ENCODE measurements at regions not wholly inside any gene's neighbourhood (a gene's known extent, or its start where the extent isn't known, plus 50 kb on each side); places are given as distances from the start of the nearest gene placed in this dataset.

GRCh38 chr1:55289614-55290013 is 74.5 kb upstream of the USP24 start:
- no peak for TF ChIP-seq NFIC (IDR thresholded peaks at IDR 0.05)
- TF ChIP-seq MAX (IDR thresholded peaks at IDR 0.05), result no peak
- no peak for TF ChIP-seq TAF1 (IDR thresholded peaks at IDR 0.05; ENCODE audit: low read depth)
- TF ChIP-seq RAD21 (IDR thresholded peaks at IDR 0.05; ENCODE audit: low read depth), result no peak
- TF ChIP-seq, protein P1, sequence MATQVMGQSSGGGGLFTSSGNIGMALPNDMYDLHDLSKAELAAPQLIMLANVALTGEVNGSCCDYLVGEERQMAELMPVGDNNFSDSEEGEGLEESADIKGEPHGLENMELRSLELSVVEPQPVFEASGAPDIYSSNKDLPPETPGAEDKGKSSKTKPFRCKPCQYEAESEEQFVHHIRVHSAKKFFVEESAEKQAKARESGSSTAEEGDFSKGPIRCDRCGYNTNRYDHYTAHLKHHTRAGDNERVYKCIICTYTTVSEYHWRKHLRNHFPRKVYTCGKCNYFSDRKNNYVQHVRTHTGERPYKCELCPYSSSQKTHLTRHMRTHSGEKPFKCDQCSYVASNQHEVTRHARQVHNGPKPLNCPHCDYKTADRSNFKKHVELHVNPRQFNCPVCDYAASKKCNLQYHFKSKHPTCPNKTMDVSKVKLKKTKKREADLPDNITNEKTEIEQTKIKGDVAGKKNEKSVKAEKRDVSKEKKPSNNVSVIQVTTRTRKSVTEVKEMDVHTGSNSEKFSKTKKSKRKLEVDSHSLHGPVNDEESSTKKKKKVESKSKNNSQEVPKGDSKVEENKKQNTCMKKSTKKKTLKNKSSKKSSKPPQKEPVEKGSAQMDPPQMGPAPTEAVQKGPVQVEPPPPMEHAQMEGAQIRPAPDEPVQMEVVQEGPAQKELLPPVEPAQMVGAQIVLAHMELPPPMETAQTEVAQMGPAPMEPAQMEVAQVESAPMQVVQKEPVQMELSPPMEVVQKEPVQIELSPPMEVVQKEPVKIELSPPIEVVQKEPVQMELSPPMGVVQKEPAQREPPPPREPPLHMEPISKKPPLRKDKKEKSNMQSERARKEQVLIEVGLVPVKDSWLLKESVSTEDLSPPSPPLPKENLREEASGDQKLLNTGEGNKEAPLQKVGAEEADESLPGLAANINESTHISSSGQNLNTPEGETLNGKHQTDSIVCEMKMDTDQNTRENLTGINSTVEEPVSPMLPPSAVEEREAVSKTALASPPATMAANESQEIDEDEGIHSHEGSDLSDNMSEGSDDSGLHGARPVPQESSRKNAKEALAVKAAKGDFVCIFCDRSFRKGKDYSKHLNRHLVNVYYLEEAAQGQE (IDR thresholded peaks at IDR 0.05; ENCODE audit: low read depth), result no peak
- TF ChIP-seq CREB1 (IDR thresholded peaks at IDR 0.05; ENCODE audit: low read depth), result no peak
- TF ChIP-seq EP300 (IDR thresholded peaks at IDR 0.05; ENCODE audit: borderline replicate concordance), result no peak
- no peak for TF ChIP-seq ZBTB7A (IDR thresholded peaks at IDR 0.05; ENCODE audit: low read depth)
- TF ChIP-seq YY1 (IDR thresholded peaks at IDR 0.05; ENCODE audit: low read depth), result no peak
- TF ChIP-seq, protein P2, sequence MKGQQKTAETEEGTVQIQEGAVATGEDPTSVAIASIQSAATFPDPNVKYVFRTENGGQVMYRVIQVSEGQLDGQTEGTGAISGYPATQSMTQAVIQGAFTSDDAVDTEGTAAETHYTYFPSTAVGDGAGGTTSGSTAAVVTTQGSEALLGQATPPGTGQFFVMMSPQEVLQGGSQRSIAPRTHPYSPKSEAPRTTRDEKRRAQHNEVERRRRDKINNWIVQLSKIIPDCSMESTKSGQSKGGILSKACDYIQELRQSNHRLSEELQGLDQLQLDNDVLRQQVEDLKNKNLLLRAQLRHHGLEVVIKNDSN (IDR thresholded peaks at IDR 0.05), result no peak
- TF ChIP-seq EGR1 (IDR thresholded peaks at IDR 0.05), result no peak
- TF ChIP-seq CEBPB (IDR thresholded peaks at IDR 0.05), result no peak
- TF ChIP-seq TCF12 (IDR thresholded peaks at IDR 0.05; ENCODE audit: low read depth), result no peak
